HEK293 (cell line): ENCODE measurements at regions not wholly inside any gene's neighbourhood (a gene's known extent, or its start where the extent isn't known, plus 50 kb on each side); places are given as distances from the start of the nearest gene placed in this dataset.

Source experiments
- CTCF ChIA-PET: fragments of 350-600 bp; formaldehyde crosslinking; extraction: SDS; loops from one replicate; lab custom pipeline; 2021; ENCODE audit warnings: antibody characterized with exemption; lab: Yijun Ruan, JAX
- POLR2A ChIA-PET: fragments of 300-600 bp; formaldehyde crosslinking; extraction: SDS; loops from one replicate; lab custom pipeline; 2020; ENCODE audit warnings: antibody characterized with exemption, inconsistent platforms; lab: Yijun Ruan, JAX
- H3K27ac ChIP-seq: fragments of 200-500 bp; sonication (Bioruptor generic); 2 replicates; pipeline ENCODE4 v1.5.1; 2014; ENCODE audit warnings: low read depth, low read length, control low read depth, inconsistent platforms; ENCODE audit errors: extremely low read depth
- H3K36me3 ChIP-seq, 2 experiments: fragments of 200-500 bp in 1 of 2; sonication (Bioruptor generic) in 1 of 2; 1 replicate in 1 of 2; 2 replicates in 1 of 2; pipeline ENCODE4 v1.5.1; 2014 to 2017; ENCODE audit warnings: inconsistent platforms in 2 of 2, low read length in 2 of 2; ENCODE audit not compliant: control insufficient read depth in 2 of 2, insufficient read depth in 1 of 2
- H3K4me1 ChIP-seq: fragments of 200-500 bp; sonication (Bioruptor generic); 2 replicates; pipeline ENCODE4 v1.5.1; 2014; ENCODE audit warnings: mild to moderate bottlenecking, low read length, inconsistent platforms; ENCODE audit not compliant: control insufficient read depth, insufficient read depth
- H3K4me3 ChIP-seq: 2 replicates; pipeline ENCODE4 v1.5.1; 2011; ENCODE audit warnings: low read depth, mild to moderate bottlenecking, control low read depth, low read length, moderate library complexity
- H3K9me3 ChIP-seq: fragments of 200-500 bp; sonication (Bioruptor generic); 2 replicates; pipeline ENCODE4 v1.5.1; 2014; ENCODE audit warnings: low read depth, low read length, inconsistent platforms; ENCODE audit not compliant: control insufficient read depth, insufficient read depth
- AEBP2 ChIP-seq: fragments of 450-650 bp; formaldehyde crosslinking; IDR thresholded peaks from 2 replicates; pipeline ENCODE4 v1.5.1; 2016; ENCODE audit warnings: missing biosample characterization, missing genetic modification characterization, borderline replicate concordance
- EGR2 ChIP-seq: fragments of 450-650 bp; formaldehyde crosslinking; IDR thresholded peaks from 2 replicates; pipeline ENCODE4 v1.5.1; 2016; ENCODE audit warnings: low read depth, missing biosample characterization, missing genetic modification characterization
- GFI1B ChIP-seq: fragments of 450-650 bp; formaldehyde crosslinking; IDR thresholded peaks from 2 replicates; pipeline ENCODE4 v1.5.1; 2016; ENCODE audit warnings: missing biosample characterization, missing genetic modification characterization
- GLIS1 ChIP-seq: fragments of 450-650 bp; formaldehyde crosslinking; IDR thresholded peaks from 2 replicates; pipeline ENCODE4 v1.5.1; 2016; ENCODE audit warnings: missing biosample characterization, missing genetic modification characterization
- PBX3 ChIP-seq: sonication (generic); formaldehyde crosslinking; IDR thresholded peaks from 2 replicates; pipeline ENCODE4 v1.8.1; 2022; ENCODE audit warnings: mild to moderate bottlenecking, moderate library complexity, missing genetic modification reagents
- PRDM1 ChIP-seq: fragments of 450-650 bp; formaldehyde crosslinking; IDR thresholded peaks from 2 replicates; pipeline ENCODE4; 2016; ENCODE audit warnings: missing biosample characterization, missing genetic modification characterization
- SALL2 ChIP-seq: fragments of 450-650 bp; formaldehyde crosslinking; IDR thresholded peaks from 2 replicates; pipeline ENCODE4 v1.5.0; 2017; ENCODE audit warnings: missing biosample characterization, mild to moderate bottlenecking, missing genetic modification characterization, borderline replicate concordance
- ZBTB48 ChIP-seq: fragments of 450-650 bp; formaldehyde crosslinking; IDR thresholded peaks from 2 replicates; pipeline ENCODE4 v1.5.1; 2016; ENCODE audit warnings: missing biosample characterization, missing genetic modification characterization
- ZIC2 ChIP-seq: fragments of 450-650 bp; formaldehyde crosslinking; IDR thresholded peaks from 2 replicates; pipeline ENCODE4 v1.5.1; 2016; ENCODE audit warnings: missing biosample characterization, missing genetic modification characterization
- ZNF148 ChIP-seq: fragments of 450-650 bp; formaldehyde crosslinking; IDR thresholded peaks from 2 replicates; pipeline ENCODE4 v1.5.0; 2017; ENCODE audit warnings: missing biosample characterization, missing genetic modification characterization, borderline replicate concordance
- ZNF169 ChIP-seq: fragments of 450-650 bp; formaldehyde crosslinking; IDR thresholded peaks from 2 replicates; pipeline ENCODE4 v1.5.1; 2016; ENCODE audit warnings: missing biosample characterization, missing genetic modification characterization
- ZNF18 ChIP-seq: fragments of 450-650 bp; formaldehyde crosslinking; IDR thresholded peaks from 2 replicates; pipeline ENCODE4 v1.5.1; 2016; ENCODE audit warnings: missing biosample characterization, missing genetic modification characterization
- ZNF24 ChIP-seq: fragments of 450-650 bp; formaldehyde crosslinking; IDR thresholded peaks from 2 replicates; pipeline ENCODE4 v1.5.1; 2016; ENCODE audit warnings: missing biosample characterization, missing genetic modification characterization
- ZNF37A ChIP-seq: fragments of 450-650 bp; IDR thresholded peaks from 2 replicates; pipeline ENCODE4 v1.5.1; 2018; ENCODE audit warnings: missing biosample characterization, missing genetic modification characterization
- ZNF404 ChIP-seq: fragments of 450-650 bp; formaldehyde crosslinking; IDR thresholded peaks from 2 replicates; pipeline ENCODE4 v1.5.1; 2017; ENCODE audit warnings: missing biosample characterization, missing genetic modification characterization
- ZNF510 ChIP-seq: fragments of 450-650 bp; formaldehyde crosslinking; IDR thresholded peaks from 2 replicates; pipeline ENCODE4 v1.5.1; 2018; ENCODE audit warnings: mild to moderate bottlenecking, missing genetic modification characterization, missing biosample characterization; ENCODE audit not compliant: insufficient replicate concordance
- ZNF544 ChIP-seq: fragments of 450-650 bp; formaldehyde crosslinking; IDR thresholded peaks from 2 replicates; pipeline ENCODE4 v1.5.0; 2017; ENCODE audit warnings: missing biosample characterization, missing genetic modification characterization
- ZNF624 ChIP-seq: fragments of 450-650 bp; formaldehyde crosslinking; IDR thresholded peaks from 2 replicates; pipeline ENCODE4 v1.5.1; 2017; ENCODE audit warnings: missing biosample characterization, missing genetic modification characterization
- ZNF660 ChIP-seq: fragments of 450-650 bp; IDR thresholded peaks from 2 replicates; pipeline ENCODE4 v1.5.1; 2018; ENCODE audit warnings: missing biosample characterization, mild to moderate bottlenecking, missing genetic modification characterization
- ZNF843 ChIP-seq: fragments of 450-650 bp; formaldehyde crosslinking; IDR thresholded peaks from 2 replicates; pipeline ENCODE4 v1.5.1; 2016; ENCODE audit warnings: missing biosample characterization, missing genetic modification characterization
- ZSCAN16 ChIP-seq: fragments of 450-650 bp; formaldehyde crosslinking; IDR thresholded peaks from 2 replicates; pipeline ENCODE4 v1.5.1; 2016; ENCODE audit warnings: missing biosample characterization, missing genetic modification characterization

- TF ChIP-seq AEBP2 (tag by site-specific recombination) (no peak), ZNF169 (no peak), ZNF37A (tag by site-specific recombination) (no peak), EGR2 (tag by site-specific recombination) (no peak), SALL2 (tag by site-specific recombination) (no peak), GFI1B (tag by site-specific recombination) (no peak), PBX3 (no peak), ZNF660 (tag by site-specific recombination) (no peak), GLIS1 (tag by site-specific recombination) (no peak), ZSCAN16 (tag by site-specific recombination) (no peak), ZBTB48 (no peak), ZNF18 (tag by site-specific recombination) (no peak), ZNF148 (tag by site-specific recombination) (no peak), ZNF24 (no peak)
- ChIA-PET CTCF (no interaction called here), POLR2A (no interaction called here)
- H3K27ac ChIP-seq = no peak overlapping the region
- no peaks in the 10 kb centered on the region for H3K36me3 ChIP-seq
- no peak overlapping the region for H3K4me3 ChIP-seq
- H3K9me3 ChIP-seq = no peaks in the 10 kb centered on the region
- no peaks in the 10 kb centered on the region for H3K4me1 ChIP-seq
These were observed 619.8 kb upstream of the LCORL start for GRCh38 chr4:18641334-18641733.

- Histone ChIP-seq H3K4me3 (no peak overlapping the region), H3K27ac (no peak overlapping the region), H3K9me3 (no peaks in the 10 kb centered on the region), H3K36me3 (no peaks in the 10 kb centered on the region), H3K4me1 (no peaks in the 10 kb centered on the region)
- ChIA-PET POLR2A (no interaction called here), CTCF (no interaction called here)
- TF ChIP-seq ZNF510 (tag by site-specific recombination) (no peak), ZNF404 (tag by site-specific recombination) (no peak), ZNF624 (tag by site-specific recombination) (no peak), ZIC2 (no peak), PRDM1 (tag by site-specific recombination) (no peak), ZNF544 (tag by site-specific recombination) (no peak), ZNF843 (tag by site-specific recombination) (no peak)
These were observed 616.5 kb upstream of the LCORL start for GRCh38 chr4:18638031-18638430.
